ENCODE measurements at regions not wholly inside any gene's neighbourhood (a gene's known extent, or its start where the extent isn't known, plus 50 kb on each side); places are given as distances from the start of the nearest gene placed in this dataset.

DNA sequence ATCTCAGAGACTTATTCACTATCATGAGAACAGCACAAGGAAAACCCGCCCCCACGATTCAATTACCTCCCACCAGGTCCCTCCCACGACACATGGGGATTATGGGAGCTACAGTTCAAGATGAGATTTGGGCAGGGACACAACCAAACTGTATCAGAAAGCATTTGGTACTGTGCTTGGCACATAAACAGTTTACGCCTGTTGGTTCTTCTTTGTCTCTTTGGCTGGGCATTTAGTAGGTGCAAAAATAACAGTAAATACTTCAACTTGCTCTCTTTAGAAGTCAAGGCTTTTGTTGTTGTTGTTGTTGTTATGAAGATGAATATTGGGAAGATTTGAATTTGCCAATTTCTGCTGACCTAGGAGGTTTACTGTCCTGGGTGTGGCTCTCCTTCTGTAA, 175.4 kb upstream of the IGSF21 start:
- H3K9ac ChIP-seq (ENCODE audit: extremely low read depth, insufficient read length, low read length) = no peak overlapping the region
- no peak overlapping the region for H2AFZ ChIP-seq (ENCODE audit: low read length)
- no peak overlapping the region for H3T11ph ChIP-seq (ENCODE audit: low read length)
- no peaks in the 10 kb centered on the region for H3K9me3 ChIP-seq (ENCODE audit: control insufficient read depth, low read depth, low read length)
- no peak overlapping the region for H2BK5ac ChIP-seq (ENCODE audit: insufficient read length, low read length)
- no peaks in the 10 kb centered on the region for H3K4me1 ChIP-seq (ENCODE audit: insufficient read depth, low read length)
- no peaks in the 10 kb centered on the region for H3K79me1 ChIP-seq (ENCODE audit: insufficient read depth, low read depth, low read length, poor library complexity, severe bottlenecking)
- no peaks in the 10 kb centered on the region for H3K79me2 ChIP-seq (ENCODE audit: insufficient read depth, low read length)
- no peak overlapping the region for H2AK5ac ChIP-seq (ENCODE audit: insufficient read length, low read length)
- TF ChIP-seq, protein P1, sequence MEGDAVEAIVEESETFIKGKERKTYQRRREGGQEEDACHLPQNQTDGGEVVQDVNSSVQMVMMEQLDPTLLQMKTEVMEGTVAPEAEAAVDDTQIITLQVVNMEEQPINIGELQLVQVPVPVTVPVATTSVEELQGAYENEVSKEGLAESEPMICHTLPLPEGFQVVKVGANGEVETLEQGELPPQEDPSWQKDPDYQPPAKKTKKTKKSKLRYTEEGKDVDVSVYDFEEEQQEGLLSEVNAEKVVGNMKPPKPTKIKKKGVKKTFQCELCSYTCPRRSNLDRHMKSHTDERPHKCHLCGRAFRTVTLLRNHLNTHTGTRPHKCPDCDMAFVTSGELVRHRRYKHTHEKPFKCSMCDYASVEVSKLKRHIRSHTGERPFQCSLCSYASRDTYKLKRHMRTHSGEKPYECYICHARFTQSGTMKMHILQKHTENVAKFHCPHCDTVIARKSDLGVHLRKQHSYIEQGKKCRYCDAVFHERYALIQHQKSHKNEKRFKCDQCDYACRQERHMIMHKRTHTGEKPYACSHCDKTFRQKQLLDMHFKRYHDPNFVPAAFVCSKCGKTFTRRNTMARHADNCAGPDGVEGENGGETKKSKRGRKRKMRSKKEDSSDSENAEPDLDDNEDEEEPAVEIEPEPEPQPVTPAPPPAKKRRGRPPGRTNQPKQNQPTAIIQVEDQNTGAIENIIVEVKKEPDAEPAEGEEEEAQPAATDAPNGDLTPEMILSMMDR (conservative IDR thresholded peaks at IDR 0.05) = no peak
- H3K14ac ChIP-seq (ENCODE audit: insufficient read depth, low read length) = no peak overlapping the region
- Mint-ChIP-seq H3K27me3 (ENCODE audit: low read depth) (peaks cover 10% of the 10 kb centered on the region), H3K4me3 (no peak overlapping the region), H3K36me3 (ENCODE audit: insufficient read depth in 1 of 3, low read depth in 3 of 3) (no peaks in the 10 kb centered on the region), H3K27ac (no peak overlapping the region), H3K9me3 (peaks cover 3 to 7% of the 10 kb centered on the region in 2 experiments; a peak in 3 of 5 replicates), H3K4me1 (peaks cover 0 to 4% of the 10 kb centered on the region in 2 experiments; a peak in 3 of 4 replicates)
- no peaks in the 10 kb centered on the region; the same call in 1 of the 2 replicates for H3K27me3 ChIP-seq (ENCODE audit: insufficient read depth, low read length)
- no CpG with 5 or more reads among the region's 4 CpGs for WGBS (ENCODE audit: extremely low coverage, insufficient read length, low lambda C conversion rate)
- no peak for DNase-seq
- H2BK20ac ChIP-seq (ENCODE audit: low read depth, low read length, poor library complexity, severe bottlenecking) = no peak overlapping the region
- H3K23me2 ChIP-seq (ENCODE audit: insufficient read length, low read depth, low read length, poor library complexity, severe bottlenecking) = no peaks in the 10 kb centered on the region
- no peak overlapping the region for H4K8ac ChIP-seq (replicated peaks; ENCODE audit: insufficient read length, low read depth, low read length)
- H3K23ac ChIP-seq (ENCODE audit: insufficient read length, low read depth, low read length) = no peak overlapping the region
- no peak overlapping the region for H2BK15ac ChIP-seq (ENCODE audit: low read depth, low read length)
- H3K27ac ChIP-seq (ENCODE audit: insufficient read length, low read depth, low read length) = no peak overlapping the region
- H4K91ac ChIP-seq (ENCODE audit: insufficient read length, low read depth, low read length) = no peak overlapping the region
- H3K4me2 ChIP-seq (ENCODE audit: insufficient read depth, insufficient read length, low read length) = no peak overlapping the region
- H3K18ac ChIP-seq (ENCODE audit: insufficient read length, low read depth, low read length) = no peak overlapping the region
- H3K4ac ChIP-seq (ENCODE audit: low read depth, low read length) = no peak overlapping the region
- H2BK12ac ChIP-seq (ENCODE audit: insufficient read length, low read depth, low read length) = no peak overlapping the region
- H2BK120ac ChIP-seq (ENCODE audit: low read depth, low read length, poor library complexity, severe bottlenecking) = no peak overlapping the region
- no peaks in the 10 kb centered on the region for H4K20me1 ChIP-seq (ENCODE audit: control insufficient read depth, insufficient read depth, insufficient read length)
- H4K5ac ChIP-seq (ENCODE audit: insufficient read length, low read depth, low read length) = no peak overlapping the region
- H3K56ac ChIP-seq (ENCODE audit: insufficient read length, low read depth, low read length) = no peak overlapping the region

Measured in H9 (cell line).